ENCODE measurements at regions not wholly inside any gene's neighbourhood (a gene's known extent, or its start where the extent isn't known, plus 50 kb on each side); places are given as distances from the start of the nearest gene placed in this dataset.

DNA sequence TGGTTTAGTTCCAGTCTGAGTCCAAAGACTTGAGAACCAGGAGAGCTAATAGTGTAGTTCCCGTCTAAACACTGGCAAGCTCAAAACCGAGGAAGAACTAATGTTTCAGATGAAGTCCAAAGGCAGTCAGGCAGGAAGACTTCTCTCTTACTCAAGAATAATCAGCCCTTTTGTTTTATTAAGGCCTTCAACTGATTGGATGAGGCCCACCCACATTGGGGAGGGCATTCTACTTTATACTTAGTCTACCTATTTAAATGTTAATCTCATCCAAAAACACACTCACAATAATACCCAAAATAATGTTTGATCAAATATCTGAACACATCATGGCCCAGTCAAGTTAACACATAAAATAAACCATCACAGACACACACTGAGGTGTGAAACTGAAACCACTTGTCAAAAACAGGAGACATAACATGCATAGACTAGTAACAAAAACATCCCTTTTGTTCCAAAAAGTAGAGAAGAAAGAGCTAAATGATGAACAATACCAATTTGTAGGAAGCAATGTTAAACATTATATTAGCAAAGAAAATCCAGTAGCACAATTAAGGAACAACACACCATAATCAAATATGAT is 50.2 kb upstream of the SENP6 start:
- TF ChIP-seq, protein P1, sequence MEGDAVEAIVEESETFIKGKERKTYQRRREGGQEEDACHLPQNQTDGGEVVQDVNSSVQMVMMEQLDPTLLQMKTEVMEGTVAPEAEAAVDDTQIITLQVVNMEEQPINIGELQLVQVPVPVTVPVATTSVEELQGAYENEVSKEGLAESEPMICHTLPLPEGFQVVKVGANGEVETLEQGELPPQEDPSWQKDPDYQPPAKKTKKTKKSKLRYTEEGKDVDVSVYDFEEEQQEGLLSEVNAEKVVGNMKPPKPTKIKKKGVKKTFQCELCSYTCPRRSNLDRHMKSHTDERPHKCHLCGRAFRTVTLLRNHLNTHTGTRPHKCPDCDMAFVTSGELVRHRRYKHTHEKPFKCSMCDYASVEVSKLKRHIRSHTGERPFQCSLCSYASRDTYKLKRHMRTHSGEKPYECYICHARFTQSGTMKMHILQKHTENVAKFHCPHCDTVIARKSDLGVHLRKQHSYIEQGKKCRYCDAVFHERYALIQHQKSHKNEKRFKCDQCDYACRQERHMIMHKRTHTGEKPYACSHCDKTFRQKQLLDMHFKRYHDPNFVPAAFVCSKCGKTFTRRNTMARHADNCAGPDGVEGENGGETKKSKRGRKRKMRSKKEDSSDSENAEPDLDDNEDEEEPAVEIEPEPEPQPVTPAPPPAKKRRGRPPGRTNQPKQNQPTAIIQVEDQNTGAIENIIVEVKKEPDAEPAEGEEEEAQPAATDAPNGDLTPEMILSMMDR (IDR thresholded peaks at IDR 0.05): no peak
- TF ChIP-seq POLR2AphosphoS5 (IDR thresholded peaks at IDR 0.05; ENCODE audit: low read depth, low read length): no peak
- TF ChIP-seq, protein P2, sequence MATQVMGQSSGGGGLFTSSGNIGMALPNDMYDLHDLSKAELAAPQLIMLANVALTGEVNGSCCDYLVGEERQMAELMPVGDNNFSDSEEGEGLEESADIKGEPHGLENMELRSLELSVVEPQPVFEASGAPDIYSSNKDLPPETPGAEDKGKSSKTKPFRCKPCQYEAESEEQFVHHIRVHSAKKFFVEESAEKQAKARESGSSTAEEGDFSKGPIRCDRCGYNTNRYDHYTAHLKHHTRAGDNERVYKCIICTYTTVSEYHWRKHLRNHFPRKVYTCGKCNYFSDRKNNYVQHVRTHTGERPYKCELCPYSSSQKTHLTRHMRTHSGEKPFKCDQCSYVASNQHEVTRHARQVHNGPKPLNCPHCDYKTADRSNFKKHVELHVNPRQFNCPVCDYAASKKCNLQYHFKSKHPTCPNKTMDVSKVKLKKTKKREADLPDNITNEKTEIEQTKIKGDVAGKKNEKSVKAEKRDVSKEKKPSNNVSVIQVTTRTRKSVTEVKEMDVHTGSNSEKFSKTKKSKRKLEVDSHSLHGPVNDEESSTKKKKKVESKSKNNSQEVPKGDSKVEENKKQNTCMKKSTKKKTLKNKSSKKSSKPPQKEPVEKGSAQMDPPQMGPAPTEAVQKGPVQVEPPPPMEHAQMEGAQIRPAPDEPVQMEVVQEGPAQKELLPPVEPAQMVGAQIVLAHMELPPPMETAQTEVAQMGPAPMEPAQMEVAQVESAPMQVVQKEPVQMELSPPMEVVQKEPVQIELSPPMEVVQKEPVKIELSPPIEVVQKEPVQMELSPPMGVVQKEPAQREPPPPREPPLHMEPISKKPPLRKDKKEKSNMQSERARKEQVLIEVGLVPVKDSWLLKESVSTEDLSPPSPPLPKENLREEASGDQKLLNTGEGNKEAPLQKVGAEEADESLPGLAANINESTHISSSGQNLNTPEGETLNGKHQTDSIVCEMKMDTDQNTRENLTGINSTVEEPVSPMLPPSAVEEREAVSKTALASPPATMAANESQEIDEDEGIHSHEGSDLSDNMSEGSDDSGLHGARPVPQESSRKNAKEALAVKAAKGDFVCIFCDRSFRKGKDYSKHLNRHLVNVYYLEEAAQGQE (IDR thresholded peaks at IDR 0.05; ENCODE audit: insufficient read depth in 1 of 2, low read depth in 2 of 2, low read length in 1 of 2): no peak

All from Panc1 (cell line).